GM12875 (cell line): ENCODE measurements at regions not wholly inside any gene's neighbourhood (a gene's known extent, or its start where the extent isn't known, plus 50 kb on each side); places are given as distances from the start of the nearest gene placed in this dataset.

Experiments
- H3K4me3 ChIP-seq: one replicate; pipeline ENCODE4 v1.5.1; 2011; ENCODE audit warnings: low read depth, low read length, control low read depth
- TF ChIP-seq, protein P1 (sequence below): IDR thresholded peaks from 2 replicates; pipeline ENCODE4 v1.5.1; 2011; ENCODE audit warnings: low read depth, mild to moderate bottlenecking, control low read depth, inconsistent platforms, low read length, moderate library complexity, borderline replicate concordance; ENCODE audit not compliant: insufficient read depth

DNA sequence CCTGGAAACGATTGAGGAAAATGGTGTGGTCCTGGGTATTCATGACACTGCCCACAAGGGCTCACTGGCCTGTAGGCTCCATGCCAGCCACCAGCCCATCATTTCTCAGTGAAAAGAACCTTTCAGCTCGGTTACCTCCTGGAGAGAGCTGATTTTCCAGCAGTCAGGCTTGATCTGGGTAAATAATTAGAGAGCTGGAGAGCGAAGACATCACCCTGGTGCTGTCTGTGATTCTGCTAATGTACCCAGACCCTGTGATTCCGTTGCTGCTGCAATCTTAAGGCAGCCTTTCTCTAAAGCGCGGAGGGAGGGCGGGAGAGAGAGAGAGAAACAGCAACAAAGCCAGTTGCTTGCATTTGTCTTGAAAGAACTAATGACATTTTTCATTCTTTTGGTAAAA is 221.9 kb upstream of the TOPAZ1 start:
- TF ChIP-seq, protein P1, sequence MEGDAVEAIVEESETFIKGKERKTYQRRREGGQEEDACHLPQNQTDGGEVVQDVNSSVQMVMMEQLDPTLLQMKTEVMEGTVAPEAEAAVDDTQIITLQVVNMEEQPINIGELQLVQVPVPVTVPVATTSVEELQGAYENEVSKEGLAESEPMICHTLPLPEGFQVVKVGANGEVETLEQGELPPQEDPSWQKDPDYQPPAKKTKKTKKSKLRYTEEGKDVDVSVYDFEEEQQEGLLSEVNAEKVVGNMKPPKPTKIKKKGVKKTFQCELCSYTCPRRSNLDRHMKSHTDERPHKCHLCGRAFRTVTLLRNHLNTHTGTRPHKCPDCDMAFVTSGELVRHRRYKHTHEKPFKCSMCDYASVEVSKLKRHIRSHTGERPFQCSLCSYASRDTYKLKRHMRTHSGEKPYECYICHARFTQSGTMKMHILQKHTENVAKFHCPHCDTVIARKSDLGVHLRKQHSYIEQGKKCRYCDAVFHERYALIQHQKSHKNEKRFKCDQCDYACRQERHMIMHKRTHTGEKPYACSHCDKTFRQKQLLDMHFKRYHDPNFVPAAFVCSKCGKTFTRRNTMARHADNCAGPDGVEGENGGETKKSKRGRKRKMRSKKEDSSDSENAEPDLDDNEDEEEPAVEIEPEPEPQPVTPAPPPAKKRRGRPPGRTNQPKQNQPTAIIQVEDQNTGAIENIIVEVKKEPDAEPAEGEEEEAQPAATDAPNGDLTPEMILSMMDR: no peak
- H3K4me3 ChIP-seq: no peak overlapping the region

DNA sequence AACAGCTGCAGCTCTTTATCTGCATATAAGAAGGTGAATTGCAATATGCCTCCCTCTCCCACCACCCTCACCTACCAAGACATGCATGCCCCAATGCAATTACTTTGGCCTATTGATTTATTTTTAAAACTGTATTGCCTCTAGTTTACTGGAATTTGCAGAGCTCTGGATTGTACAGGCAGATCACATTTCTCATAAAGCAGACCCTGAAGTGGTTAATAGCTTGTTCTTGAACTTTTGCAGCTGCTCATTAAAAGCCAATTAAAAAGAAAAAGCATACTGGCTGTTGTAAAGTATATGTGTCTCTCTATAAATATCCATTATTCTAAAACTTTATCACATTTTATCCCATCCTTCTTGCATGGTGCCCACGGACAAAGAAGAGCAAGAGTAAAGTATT is 221.5 kb upstream of the TOPAZ1 start:
- no peak overlapping the region for H3K4me3 ChIP-seq
- TF ChIP-seq, protein P1: no peak

DNA sequence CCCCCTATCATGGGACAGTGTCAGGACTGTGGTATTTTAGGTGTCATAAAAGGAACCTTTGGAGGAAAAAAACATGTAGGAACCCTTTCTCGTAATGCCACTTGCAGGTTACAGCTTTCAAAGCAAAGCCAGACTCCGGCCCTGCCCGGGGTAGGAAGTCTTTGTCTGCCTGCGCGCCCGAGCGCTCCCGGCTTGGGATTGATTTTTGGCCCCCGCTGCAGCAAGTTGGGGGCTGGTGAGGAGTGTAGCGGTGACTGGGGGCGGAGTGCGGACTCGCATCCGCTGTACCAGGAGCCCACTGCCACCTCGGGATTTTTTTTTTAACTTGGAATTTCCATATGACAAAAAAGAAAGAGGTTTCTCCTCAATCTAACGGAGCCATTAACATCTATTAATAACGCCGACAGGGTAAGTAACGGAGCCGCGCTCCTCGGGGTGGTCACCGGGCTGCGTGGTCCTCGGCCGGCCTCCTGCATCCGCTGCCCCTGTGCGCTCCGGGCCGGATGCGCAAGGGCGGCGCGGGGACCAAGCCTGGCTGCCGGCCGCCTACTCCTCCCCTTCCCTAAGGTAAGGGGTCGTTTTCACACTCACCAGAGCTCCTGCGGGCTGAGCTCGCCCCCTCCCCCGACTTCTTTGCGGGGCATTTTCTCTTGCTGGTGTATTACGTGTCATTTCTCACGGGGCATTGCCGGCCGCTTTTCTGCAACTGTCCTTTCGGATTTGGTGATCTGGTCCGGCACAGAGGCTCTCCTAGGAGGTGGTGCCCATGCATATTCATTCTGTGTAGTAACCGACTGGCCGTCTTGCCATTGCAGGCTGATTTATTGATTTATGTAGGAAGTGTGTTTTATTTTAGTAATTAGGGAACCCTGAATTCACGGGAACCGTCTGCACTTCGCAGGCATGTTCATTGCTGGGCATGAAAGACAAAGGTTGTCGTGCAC is 219.8 kb upstream of the TOPAZ1 start:
- TF ChIP-seq, protein P1: no peak
- peak overlapping the region; percentile 30 for H3K4me3 ChIP-seq

DNA sequence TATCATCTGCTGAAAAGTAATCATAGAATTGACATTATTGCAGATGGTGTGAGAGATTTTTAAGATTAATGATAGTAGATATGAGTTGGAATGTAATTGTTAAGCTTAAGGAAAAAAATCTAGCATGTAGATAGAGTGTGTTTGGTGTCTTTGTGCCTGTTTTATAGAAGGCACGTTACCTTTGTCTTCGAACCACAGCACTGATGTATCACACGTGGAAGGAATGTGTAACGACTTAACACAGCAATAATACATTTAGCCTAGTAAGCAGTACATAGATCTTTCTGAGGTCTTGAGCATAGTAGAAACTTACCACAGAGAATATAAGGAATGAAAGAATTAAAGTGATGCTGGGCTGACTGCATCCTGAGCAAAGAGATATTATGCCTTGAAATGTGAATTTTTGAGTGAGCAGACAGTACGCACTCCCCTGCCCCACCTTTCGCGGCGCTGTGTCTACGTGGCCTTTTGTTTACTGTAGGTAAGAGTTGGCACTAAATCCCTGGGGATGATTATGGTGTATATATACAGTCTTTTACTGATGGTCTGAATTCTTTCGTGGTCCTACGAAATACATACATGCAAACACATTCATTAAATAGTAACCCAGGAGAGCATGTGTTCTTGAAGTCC is 217.6 kb upstream of the TOPAZ1 start:
- TF ChIP-seq, protein P1: no peak
- H3K4me3 ChIP-seq: no peak overlapping the region

DNA sequence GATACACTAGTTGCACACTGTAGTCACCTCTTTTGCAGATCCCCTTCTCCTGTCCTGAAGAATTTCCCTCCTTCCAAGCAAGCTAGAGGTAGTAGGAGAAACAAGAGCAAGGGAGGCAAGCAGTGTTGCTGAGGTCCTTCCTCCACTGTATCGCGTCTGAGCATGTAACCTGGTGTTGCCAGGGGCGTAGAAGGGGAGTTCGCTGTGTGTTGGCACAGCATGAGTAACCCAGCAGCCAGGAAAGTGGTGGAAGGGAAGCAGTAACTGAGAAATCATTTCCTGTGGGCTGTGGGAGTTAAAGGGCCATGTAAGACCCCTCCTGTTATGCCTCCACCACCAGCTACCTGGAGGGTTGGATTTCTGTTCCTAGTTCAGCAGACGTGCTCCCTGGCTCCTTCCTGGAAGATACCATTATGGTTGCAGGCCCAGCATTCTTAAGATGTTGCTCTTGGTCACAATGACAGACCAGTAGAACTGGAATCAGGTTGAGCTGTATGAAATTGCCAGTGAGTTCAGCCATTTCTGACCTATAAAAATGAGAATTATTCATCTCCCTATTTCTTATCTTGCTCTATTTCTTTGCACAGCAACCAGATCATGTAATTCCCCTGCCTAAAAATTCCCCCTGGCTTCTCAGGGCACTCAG is 215.3 kb upstream of the TOPAZ1 start:
- H3K4me3 ChIP-seq: no peak overlapping the region
- TF ChIP-seq, protein P1: no peak

DNA sequence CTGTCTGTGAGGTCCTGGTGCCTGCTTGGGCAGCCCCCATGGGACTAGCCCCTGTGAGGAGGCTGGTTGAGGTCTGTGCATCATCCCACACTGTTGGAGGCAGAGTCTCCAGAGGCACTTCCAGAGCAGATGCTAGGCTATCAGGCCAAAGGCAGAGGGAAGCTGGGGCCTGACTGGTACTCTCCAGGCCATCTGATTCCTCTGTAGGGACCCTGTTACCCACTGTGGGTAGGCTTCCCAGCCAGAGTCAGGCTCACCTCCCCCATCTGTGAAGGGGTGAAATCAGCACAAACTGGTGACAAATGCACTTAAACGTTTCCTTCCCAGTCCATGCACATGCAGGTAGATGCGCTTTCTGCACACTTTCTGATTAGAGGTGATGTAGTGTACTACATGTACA is 212.6 kb upstream of the TOPAZ1 start:
- no peak overlapping the region for H3K4me3 ChIP-seq
- TF ChIP-seq, protein P1: no peak
